SK-N-SH (cell line): ENCODE measurements at regions not wholly inside any gene's neighbourhood (a gene's known extent, or its start where the extent isn't known, plus 50 kb on each side); places are given as distances from the start of the nearest gene placed in this dataset.
"Not testable (repeated sequence)": the region's sequence is repeated elsewhere in the genome, so short reads cannot be mapped to it uniquely, and the experiment has no call there.

Experiments
- CTCF ChIA-PET: fragments of 300-600, 350-600 bp; formaldehyde crosslinking; extraction: SDS; loops from one replicate; lab custom pipeline; 2021; lab: Yijun Ruan, JAX
- POLR2A ChIA-PET: fragments of 350-600 bp; sonication (Branson Sonifier 250); formaldehyde crosslinking; extraction: SDS; loops from one replicate; lab custom pipeline; 2020; ENCODE audit warnings: antibody characterized with exemption, inconsistent platforms; lab: Yijun Ruan, JAX
- DNase-seq: peaks from one replicate; pipeline ENCODE4 v3.0.0; 2012
- H2AFZ ChIP-seq: fragments of 200-600 bp; sonication (generic); 2 replicates; pipeline ENCODE4 v1.8.1; 2016; ENCODE audit warnings: antibody characterized with exemption, mild to moderate bottlenecking, low read depth
- H3F3A ChIP-seq: fragments of 200-600 bp; sonication (generic); replicated peaks from 2 replicates; pipeline ENCODE3; 2016; ENCODE audit warnings: antibody characterized with exemption, mild to moderate bottlenecking; ENCODE audit not compliant: insufficient read depth
- H3K27ac ChIP-seq, 2 experiments: fragments of 200-500 bp in 1 of 2; fragments of 200-600 bp in 1 of 2; sonication (Bioruptor generic) in 1 of 2; sonication (generic), shearing (Covaris generic) in 1 of 2; 2 replicates each; pipeline versions ENCODE4 v1.5.1 to v1.6.1; 2014 to 2016; ENCODE audit warnings: low read depth in 2 of 2, inconsistent platforms in 1 of 2, low read length in 1 of 2, mild to moderate bottlenecking in 1 of 2, mixed read lengths in 1 of 2
- H3K27me3 ChIP-seq: fragments of 200-600 bp; sonication (generic), shearing (Covaris generic); 2 replicates; pipeline ENCODE4 v1.6.1; 2016; ENCODE audit warnings: mixed run types; ENCODE audit not compliant: insufficient read depth
- H3K36me3 ChIP-seq, 2 experiments: fragments of 200-500 bp in 1 of 2; fragments of 200-600 bp in 1 of 2; sonication (Bioruptor generic) in 1 of 2; sonication (generic) in 1 of 2; replicated peaks in 1 of 2; 2 replicates each; pipeline versions ENCODE3 to v1.5.1; 2014 to 2016; ENCODE audit warnings: low read length in 1 of 2, mild to moderate bottlenecking in 1 of 2; ENCODE audit not compliant: insufficient read depth in 2 of 2, control insufficient read depth in 1 of 2
- H3K4me1 ChIP-seq, 2 experiments: fragments of 200-500 bp in 1 of 2; fragments of 200-600 bp in 1 of 2; sonication (Bioruptor generic) in 1 of 2; sonication (generic), shearing (Covaris generic) in 1 of 2; 2 replicates each; pipeline versions ENCODE4 v1.5.1 to v1.6.1; 2014 to 2016; ENCODE audit warnings: low read depth in 1 of 2, low read length in 1 of 2, mixed run types in 1 of 2; ENCODE audit not compliant: insufficient read depth in 2 of 2, control insufficient read depth in 1 of 2
- H3K4me2 ChIP-seq: fragments of 200-600 bp; sonication (generic), shearing (Covaris generic); 2 replicates; pipeline ENCODE4 v1.6.1; 2017; ENCODE audit warnings: mixed run types
- H3K4me3 ChIP-seq, 2 experiments: fragments of 200-500 bp in 1 of 2; fragments of 200-600 bp in 1 of 2; sonication (Bioruptor generic) in 1 of 2; sonication (generic), shearing (Covaris generic) in 1 of 2; 2 replicates each; pipeline versions ENCODE4 v1.5.1 to v1.8.1; 2014 to 2016; ENCODE audit warnings: low read depth in 2 of 2, inconsistent platforms in 1 of 2, low read length in 1 of 2, mild to moderate bottlenecking in 1 of 2, mixed read lengths in 1 of 2, moderate library complexity in 1 of 2
- H3K79me2 ChIP-seq: fragments of 200-600 bp; sonication (generic); 2 replicates; pipeline ENCODE4 v1.8.1; 2017; ENCODE audit warnings: mild to moderate bottlenecking; ENCODE audit not compliant: insufficient read depth
- H3K9ac ChIP-seq: fragments of 200-600 bp; sonication (generic); 2 replicates; pipeline ENCODE4 v1.6.1; 2017; ENCODE audit warnings: mixed run types
- H3K9me2 ChIP-seq: fragments of 200-600 bp; sonication (generic); 2 replicates; pipeline ENCODE4 v1.6.1; 2017; ENCODE audit warnings: mixed run types
- H3K9me3 ChIP-seq: fragments of 200-600 bp; sonication (generic); 2 replicates; pipeline ENCODE4 v1.6.1; 2017; ENCODE audit warnings: mixed run types, mild to moderate bottlenecking, moderate library complexity
- H4K20me1 ChIP-seq: fragments of 200-600 bp; sonication (generic); 2 replicates; pipeline ENCODE4 v1.6.1; 2017; ENCODE audit warnings: mild to moderate bottlenecking, mixed run types; ENCODE audit not compliant: insufficient read depth
- CTCF ChIP-seq: fragments of 200-600 bp; sonication (generic); IDR thresholded peaks from 2 replicates; pipeline ENCODE4 v1.6.1; 2017; ENCODE audit warnings: antibody characterized with exemption, mild to moderate bottlenecking, moderate library complexity
- EP300 ChIP-seq, 2 experiments: IDR thresholded peaks; 2 replicates each; pipeline versions ENCODE4 v1.4.0 to v1.6.1; 2012; ENCODE audit warnings: borderline replicate concordance in 1 of 2, low read depth in 1 of 2, low read length in 1 of 2
- EZH2phosphoT487 ChIP-seq: fragments of 200-600 bp; sonication (generic); IDR thresholded peaks from 2 replicates; pipeline ENCODE4 v1.6.1; 2017; ENCODE audit warnings: low read depth, mixed run types, mild to moderate bottlenecking, antibody characterized with exemption, moderate library complexity, borderline replicate concordance
- FOXJ3 ChIP-seq: sonication (generic); formaldehyde crosslinking; IDR thresholded peaks from 2 replicates; pipeline ENCODE4 v1.5.1; 2020; ENCODE audit warnings: mild to moderate bottlenecking, missing genetic modification reagents
- GATA2 ChIP-seq: sonication (generic); formaldehyde crosslinking; IDR thresholded peaks from 2 replicates; pipeline ENCODE4 v1.5.0; 2020; ENCODE audit warnings: mild to moderate bottlenecking, missing genetic modification reagents
- JUND ChIP-seq: IDR thresholded peaks from 2 replicates; pipeline ENCODE4 v1.4.0; 2012
- MAX ChIP-seq: IDR thresholded peaks from 2 replicates; pipeline ENCODE4 v1.4.0; 2012; ENCODE audit warnings: low read depth
- MEF2A ChIP-seq: IDR thresholded peaks from 2 replicates; pipeline ENCODE4 v1.4.0; 2012; ENCODE audit warnings: low read depth, borderline replicate concordance
- NRF1 ChIP-seq: IDR thresholded peaks from 2 replicates; pipeline ENCODE4 v1.6.1; 2012; ENCODE audit warnings: low read depth, mild to moderate bottlenecking, low read length
- PBX3 ChIP-seq: IDR thresholded peaks from 2 replicates; pipeline ENCODE4; 2012
- RAD21 ChIP-seq: IDR thresholded peaks from 2 replicates; pipeline ENCODE4 v1.6.1; 2012; ENCODE audit warnings: mild to moderate bottlenecking, low read length
- REST ChIP-seq: IDR thresholded peaks from 2 replicates; pipeline ENCODE4 v1.6.1; 2012; ENCODE audit warnings: mild to moderate bottlenecking, low read depth, low read length, moderate library complexity
- SIN3A ChIP-seq: IDR thresholded peaks from 2 replicates; pipeline ENCODE4 v1.6.1; 2012; ENCODE audit warnings: low read depth, mild to moderate bottlenecking, low read length, moderate library complexity, borderline replicate concordance
- SMC3 ChIP-seq: IDR thresholded peaks from 2 replicates; pipeline ENCODE4 v1.6.1; 2012; ENCODE audit warnings: low read depth, low read length, improper control_type of control experiment
- TCF12 ChIP-seq: IDR thresholded peaks from 2 replicates; pipeline ENCODE4 v1.4.0; 2012
- TEAD4 ChIP-seq: IDR thresholded peaks from 2 replicates; pipeline ENCODE4 v1.4.0; 2012; ENCODE audit warnings: mild to moderate bottlenecking, borderline replicate concordance; ENCODE audit not compliant: insufficient read depth
- USF2 ChIP-seq: fragments of 150-350 bp; IDR thresholded peaks from 2 replicates; pipeline ENCODE4 v1.6.1; 2017; ENCODE audit warnings: antibody characterized with exemption, low read length, low read depth, borderline replicate concordance
- YY1 ChIP-seq: IDR thresholded peaks from 2 replicates; pipeline ENCODE4 v1.4.0; 2012; ENCODE audit warnings: low read depth, mild to moderate bottlenecking
- whole genome bisulfite sequencing: methylation state at CpG from one replicate; pipeline ENCODE4 v1.1.6; 2017; ENCODE audit warnings: low lambda C conversion rate; 5-methylcytosine and 5-hydroxymethylcytosine counted together

- TF ChIP-seq EZH2phosphoT487 = no peak
- peak; percentile 68 for TF ChIP-seq PBX3
- TF ChIP-seq EP300 (IDR thresholded peaks at IDR 0.05; ENCODE audit: borderline replicate concordance in 1 of 2, low read depth in 1 of 2, low read length in 1 of 2) = peak in 1 of 2 experiments; percentile 43; a peak in 1 of 4 replicates
- TF ChIP-seq TCF12 = peak; percentile 81
- TF ChIP-seq RAD21 = no peak
Measured at GRCh38 chr14:38357557-38357956, 101.7 kb upstream of the CLEC14A start (continued).

GRCh38 chr14:38355473-38355872 lies 99.6 kb upstream of the CLEC14A start:
- H3K27ac ChIP-seq, H3K9me2 ChIP-seq, H3K4me2 ChIP-seq, H3K36me3 ChIP-seq, DNase-seq, H3K27me3 ChIP-seq, H3K9me3 ChIP-seq, H3K4me1 ChIP-seq, POLR2A ChIA-PET, H3K9ac ChIP-seq, H2AFZ ChIP-seq, CTCF ChIA-PET, H3K79me2 ChIP-seq, H4K20me1 ChIP-seq, H3K4me3 ChIP-seq: not testable (repeated sequence)
- H3F3A ChIP-seq = peaks cover 11% of the 10 kb centered on the region
- no CpG with 5 or more reads among the region's 2 CpGs for WGBS

GRCh38 chr14:38350102-38350501 lies 94.2 kb upstream of the CLEC14A start:
- DNase-seq = no peak
- WGBS = 7% methylated on average over 1 of the region's 1 CpG
- no peaks in the 10 kb centered on the region for H3K36me3 ChIP-seq
- ChIA-PET CTCF (no interaction called here), POLR2A (no interaction called here)
- H3K9me2 ChIP-seq = no peaks in the 10 kb centered on the region
- no peaks in the 10 kb centered on the region for H3K4me1 ChIP-seq
- H3K9ac ChIP-seq = no peak overlapping the region
- no peak overlapping the region for H3K27ac ChIP-seq
- H3K4me3 ChIP-seq = no peak overlapping the region
- H3K4me2 ChIP-seq = no peak overlapping the region
- no peak overlapping the region for H2AFZ ChIP-seq
- TF ChIP-seq FOXJ3 (CRISPR knock-in tag) (no peak), EP300 (IDR thresholded peaks at IDR 0.05; ENCODE audit: borderline replicate concordance in 1 of 2, low read depth in 1 of 2, low read length in 1 of 2) (no peak), USF2 (no peak), SMC3 (no peak), GATA2 (CRISPR knock-in tag) (no peak), MAX (no peak), TEAD4 (no peak), TCF12 (no peak), SIN3A (no peak), NRF1 (no peak), MEF2A (no peak), REST (no peak), CTCF (no peak), JUND (no peak), YY1 (no peak)
- no peaks in the 10 kb centered on the region for H3K79me2 ChIP-seq
- no peaks in the 10 kb centered on the region for H3K9me3 ChIP-seq
- no peaks in the 10 kb centered on the region for H4K20me1 ChIP-seq
- H3F3A ChIP-seq = no peaks in the 10 kb centered on the region
- H3K27me3 ChIP-seq = no peaks in the 10 kb centered on the region
